Kidney (tissue), 13 donors: ENCODE measurements at regions not wholly inside any gene's neighbourhood (a gene's known extent, or its start where the extent isn't known, plus 50 kb on each side); places are given as distances from the start of the nearest gene placed in this dataset.

Experiments
- DNase-seq, 5 donors: peaks; one replicate each; pipeline ENCODE4 v3.0.0-alpha.2; 2013 to 2020
- FAIRE-seq: peaks from 2 replicates; lab custom pipeline; 2012; peaks lifted over from hg19 to GRCh38; lab: Jason Lieb, UNC
- H3K27ac ChIP-seq, 2 donors: one replicate each; pipeline ENCODE4 v1.7.0; 2013; ENCODE audit warnings: low read depth in 2 of 2, low read length in 2 of 2, inconsistent platforms in 1 of 2
- H3K27me3 ChIP-seq: one replicate; pipeline ENCODE4 v1.7.1; 2013; ENCODE audit warnings: low read length, inconsistent platforms; ENCODE audit not compliant: control insufficient read depth, insufficient read depth
- H3K36me3 ChIP-seq, 3 donors: one replicate each; pipeline versions ENCODE4 v1.7.0 to v1.7.1; 2013; ENCODE audit warnings: low read length in 3 of 3, control low read depth in 1 of 3, inconsistent platforms in 1 of 3; ENCODE audit not compliant: insufficient read depth in 3 of 3, control insufficient read depth in 2 of 3
- H3K4me1 ChIP-seq, 3 donors: one replicate each; pipeline versions ENCODE4 v1.7.0 to v1.7.1; 2013; ENCODE audit warnings: low read length in 3 of 3, inconsistent platforms in 1 of 3, low read depth in 1 of 3; ENCODE audit not compliant: control insufficient read depth in 2 of 3, insufficient read depth in 2 of 3
- H3K4me3 ChIP-seq, 3 donors: one replicate each; pipeline versions ENCODE4 v1.7.0 to v1.8.1; 2013; ENCODE audit warnings: low read length in 3 of 3, control low read depth in 1 of 3, inconsistent platforms in 1 of 3
- H3K9ac ChIP-seq, 3 donors: one replicate each; pipeline versions ENCODE4 v1.7.0 to v1.7.1; 2013; ENCODE audit warnings: low read length in 3 of 3, control low read depth in 1 of 3, inconsistent platforms in 1 of 3
- H3K9me3 ChIP-seq, 3 donors: one replicate each; pipeline versions ENCODE4 v1.7.0 to v1.7.1; 2013; ENCODE audit warnings: low read length in 3 of 3, control low read depth in 1 of 3, inconsistent platforms in 1 of 3; ENCODE audit not compliant: control insufficient read depth in 2 of 3, insufficient read depth in 1 of 3
- CTCF ChIP-seq: IDR thresholded peaks from 3 replicates; pipeline ENCODE4 v1.5.1; 2012; ENCODE audit warnings: mild to moderate bottlenecking, moderate library complexity, borderline replicate concordance; ENCODE audit not compliant: insufficient read depth; ENCODE audit errors: extremely low read depth
- intact Hi-C: fragments of 100-400 bp; cut with DNase I; formaldehyde crosslinking; loops from one replicate; pipeline ENCODE4 v1.11.1; 2022
- donor health status: control.
- donor health status: control.
- donor health status: control.
- donor health status: control.
- donor health status: control.
- donor health status: DM: yes; HTN: yes; CAD: no.
- donor health status: Normal renal cell carcinoma (clear cell type).

GRCh38 chr10:45500304-45500703 lies 126.3 kb downstream of the ALOX5 start:
- no peaks in the 10 kb centered on the region for H3K27me3 ChIP-seq
- H3K9me3 ChIP-seq, result peaks cover 0 to 2% (median 0%) of the 10 kb centered on the region in 3 donors
- H3K4me3 ChIP-seq, result no peak overlapping the region
- H3K9ac ChIP-seq, result no peak overlapping the region
- H3K27ac ChIP-seq, result no peak overlapping the region
- FAIRE-seq (no peak), DNase-seq (no peak)
- intact Hi-C loops, result no loop called here
- no peaks in the 10 kb centered on the region for H3K36me3 ChIP-seq
- H3K4me1 ChIP-seq, result no peaks in the 10 kb centered on the region
- TF ChIP-seq CTCF, result no peak

GRCh38 chr10:45495438-45496152 lies 121.6 kb downstream of the ALOX5 start:
- Histone ChIP-seq H3K27ac (no peak overlapping the region), H3K4me3 (no peak overlapping the region), H3K4me1 (no peaks in the 10 kb centered on the region), H3K36me3 (no peaks in the 10 kb centered on the region), H3K9ac (no peak overlapping the region), H3K9me3 (peaks cover 0 to 3% (median 0%) of the 10 kb centered on the region in 3 donors), H3K27me3 (no peaks in the 10 kb centered on the region)
- intact Hi-C loops, result no loop called here
- FAIRE-seq (no peak), DNase-seq (no peak)
- TF ChIP-seq CTCF, result no peak
